DND-41 (cell line): ENCODE measurements at regions not wholly inside any gene's neighbourhood (a gene's known extent, or its start where the extent isn't known, plus 50 kb on each side); places are given as distances from the start of the nearest gene placed in this dataset.

Experiments used
- ATAC-seq: fragments of 200-7000 bp; cut with Tn5 transposase; 3 replicates; pipeline ENCODE4 v1.9.1; 2021; ENCODE audit warnings: low read depth; ENCODE audit not compliant: insufficient read depth
- DNase-seq: peaks from one replicate; pipeline ENCODE4 v3.0.0-alpha.2; 2020
- H2AFZ ChIP-seq: 2 replicates; pipeline ENCODE4 v1.6.0; 2012; ENCODE audit warnings: low read depth, low read length
- H3K27ac ChIP-seq: 2 replicates; pipeline ENCODE4 v1.5.1; 2012; ENCODE audit warnings: low read length, inconsistent platforms
- H3K27me3 ChIP-seq: fragments of 200-600 bp; sonication (generic); 2 replicates; pipeline ENCODE4 v1.6.0; 2012; ENCODE audit warnings: low read length, mild to moderate bottlenecking, inconsistent platforms; ENCODE audit not compliant: insufficient read depth, poor library complexity
- H3K36me3 ChIP-seq: 2 replicates; pipeline ENCODE4 v1.5.1; 2012; ENCODE audit warnings: low read length, inconsistent platforms; ENCODE audit not compliant: insufficient read depth
- H3K4me1 ChIP-seq: 2 replicates; pipeline ENCODE4 v1.5.1; 2012; ENCODE audit warnings: mild to moderate bottlenecking, low read length; ENCODE audit not compliant: insufficient read depth
- H3K4me2 ChIP-seq: 2 replicates; pipeline ENCODE4 v1.6.0; 2012; ENCODE audit warnings: mild to moderate bottlenecking, moderate library complexity, low read length, inconsistent platforms; ENCODE audit not compliant: insufficient read depth
- H3K4me3 ChIP-seq, 2 experiments: fragments of 200-600 bp in 1 of 2; shearing (Covaris generic) in 1 of 2; 2 replicates each; pipeline ENCODE4 v1.5.1; 2012 to 2016; ENCODE audit warnings: inconsistent platforms in 2 of 2, low read length in 2 of 2, mild to moderate bottlenecking in 2 of 2, low read depth in 1 of 2, moderate library complexity in 1 of 2
- H3K79me2 ChIP-seq: 2 replicates; pipeline ENCODE4 v1.6.0; 2012; ENCODE audit warnings: low read length, inconsistent platforms; ENCODE audit not compliant: insufficient read depth
- H3K9ac ChIP-seq: 2 replicates; pipeline ENCODE4 v1.6.0; 2012; ENCODE audit warnings: low read depth, mild to moderate bottlenecking, inconsistent platforms, low read length, moderate library complexity
- H3K9me3 ChIP-seq: 2 replicates; pipeline ENCODE4 v1.5.1; 2012; ENCODE audit warnings: low read length, moderate library complexity, mild to moderate bottlenecking, inconsistent platforms; ENCODE audit not compliant: insufficient read depth, severe bottlenecking
- H4K20me1 ChIP-seq: 2 replicates; pipeline ENCODE4 v1.6.0; 2012; ENCODE audit warnings: low read length; ENCODE audit not compliant: insufficient read depth
- EZH2 ChIP-seq: IDR thresholded peaks from 3 replicates; pipeline ENCODE4 v1.6.1; 2012; ENCODE audit warnings: borderline replicate concordance, low read depth, mild to moderate bottlenecking, moderate library complexity, low read length, inconsistent platforms; ENCODE audit not compliant: severe bottlenecking
- TF ChIP-seq, protein P1 (sequence below): IDR thresholded peaks from 2 replicates; pipeline ENCODE4 v1.5.1; 2012; ENCODE audit warnings: borderline replicate concordance, low read length, moderate library complexity, mild to moderate bottlenecking; ENCODE audit not compliant: poor library complexity, severe bottlenecking; ENCODE audit errors: extremely low read depth

DNA sequence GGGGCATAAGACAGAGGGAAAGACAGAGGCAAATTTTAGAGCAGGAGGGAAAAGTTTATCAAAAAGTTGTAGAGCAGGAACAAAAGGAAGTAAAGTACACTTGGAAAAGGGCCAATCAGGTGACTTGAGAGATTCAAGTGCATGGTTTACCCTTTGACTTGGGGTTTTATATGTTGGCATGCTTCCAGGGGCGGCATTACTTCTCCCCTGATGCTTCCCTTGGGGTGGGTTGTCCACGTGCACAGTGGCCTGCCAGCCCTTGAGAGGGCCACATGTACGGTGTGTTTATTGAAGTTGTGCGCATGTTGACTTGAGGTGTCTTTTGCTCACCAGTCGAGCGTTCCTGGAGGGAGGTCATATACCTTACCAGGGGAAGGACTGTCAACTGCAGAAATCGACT is 259.5 kb upstream of the JARID2 start:
- TF ChIP-seq, protein P1, sequence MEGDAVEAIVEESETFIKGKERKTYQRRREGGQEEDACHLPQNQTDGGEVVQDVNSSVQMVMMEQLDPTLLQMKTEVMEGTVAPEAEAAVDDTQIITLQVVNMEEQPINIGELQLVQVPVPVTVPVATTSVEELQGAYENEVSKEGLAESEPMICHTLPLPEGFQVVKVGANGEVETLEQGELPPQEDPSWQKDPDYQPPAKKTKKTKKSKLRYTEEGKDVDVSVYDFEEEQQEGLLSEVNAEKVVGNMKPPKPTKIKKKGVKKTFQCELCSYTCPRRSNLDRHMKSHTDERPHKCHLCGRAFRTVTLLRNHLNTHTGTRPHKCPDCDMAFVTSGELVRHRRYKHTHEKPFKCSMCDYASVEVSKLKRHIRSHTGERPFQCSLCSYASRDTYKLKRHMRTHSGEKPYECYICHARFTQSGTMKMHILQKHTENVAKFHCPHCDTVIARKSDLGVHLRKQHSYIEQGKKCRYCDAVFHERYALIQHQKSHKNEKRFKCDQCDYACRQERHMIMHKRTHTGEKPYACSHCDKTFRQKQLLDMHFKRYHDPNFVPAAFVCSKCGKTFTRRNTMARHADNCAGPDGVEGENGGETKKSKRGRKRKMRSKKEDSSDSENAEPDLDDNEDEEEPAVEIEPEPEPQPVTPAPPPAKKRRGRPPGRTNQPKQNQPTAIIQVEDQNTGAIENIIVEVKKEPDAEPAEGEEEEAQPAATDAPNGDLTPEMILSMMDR: no peak
- no peak for TF ChIP-seq EZH2

DNA sequence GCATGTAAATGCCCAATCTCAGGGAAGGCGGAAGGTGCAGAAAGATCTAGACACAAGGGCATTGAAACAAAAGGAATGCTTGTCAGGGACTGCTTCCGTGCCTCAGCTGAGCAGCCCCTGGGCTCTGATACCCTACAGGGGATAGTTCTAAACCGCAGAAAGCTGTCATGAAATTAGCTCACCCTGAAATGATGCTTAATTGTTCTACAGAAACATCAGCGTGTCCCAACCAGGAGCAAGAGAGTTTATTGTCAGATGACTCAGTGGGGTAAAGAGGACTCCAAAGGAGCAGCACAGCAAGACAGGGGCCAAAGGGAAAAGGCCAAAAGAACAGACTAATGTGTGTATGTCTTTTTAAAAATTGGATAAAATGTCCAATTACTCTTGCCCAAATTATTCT is 258.4 kb upstream of the JARID2 start:
- TF ChIP-seq EZH2: no peak
- TF ChIP-seq, protein P1: no peak
- Histone ChIP-seq H3K4me3 (no peak overlapping the region), H4K20me1 (no peaks in the 10 kb centered on the region), H3K27ac (no peak overlapping the region), H3K27me3 (no peaks in the 10 kb centered on the region), H2AFZ (no peak overlapping the region), H3K9me3 (no peaks in the 10 kb centered on the region), H3K4me2 (no peak overlapping the region), H3K4me1 (no peaks in the 10 kb centered on the region), H3K79me2 (no peaks in the 10 kb centered on the region), H3K36me3 (no peaks in the 10 kb centered on the region), H3K9ac (no peak overlapping the region)
- DNase-seq (no peak), ATAC-seq (no peak)

More for the DNA sequence above, 259.5 kb upstream of the JARID2 start:
- Histone ChIP-seq H3K9ac (no peak overlapping the region), H3K4me3 (no peak overlapping the region), H3K79me2 (no peaks in the 10 kb centered on the region), H3K4me1 (no peaks in the 10 kb centered on the region), H3K27ac (no peak overlapping the region), H3K9me3 (no peaks in the 10 kb centered on the region), H3K27me3 (no peaks in the 10 kb centered on the region), H3K4me2 (no peak overlapping the region), H4K20me1 (no peaks in the 10 kb centered on the region), H2AFZ (no peak overlapping the region), H3K36me3 (no peaks in the 10 kb centered on the region)
- DNase-seq (no peak), ATAC-seq (no peak)

DNA sequence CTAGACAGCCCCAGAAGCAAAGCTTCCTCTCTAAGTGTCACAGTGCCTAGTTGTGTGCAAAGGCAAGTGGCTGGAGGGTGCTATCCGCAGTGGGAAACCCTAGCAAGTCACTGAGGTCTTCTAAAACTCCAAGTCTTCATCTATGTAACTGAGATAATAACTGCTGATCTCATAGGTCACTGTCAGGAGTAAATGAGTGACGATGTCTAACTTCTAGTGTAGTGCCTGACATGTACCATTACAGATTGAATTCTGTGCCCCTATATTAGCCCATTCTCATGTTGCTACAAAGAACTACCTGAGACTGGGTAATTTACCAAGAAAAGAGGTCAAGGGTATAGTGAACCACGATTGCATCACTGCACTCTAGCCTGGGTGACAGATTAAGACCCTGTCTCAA is 253.5 kb upstream of the JARID2 start:
- no peak overlapping the region for H3K27ac ChIP-seq
- no peak overlapping the region for H3K4me2 ChIP-seq
- no peaks in the 10 kb centered on the region for H3K4me1 ChIP-seq
- no peaks in the 10 kb centered on the region for H4K20me1 ChIP-seq
- TF ChIP-seq, protein P1: no peak
- no peak for TF ChIP-seq EZH2
- H2AFZ ChIP-seq: no peak overlapping the region
- no peaks in the 10 kb centered on the region for H3K27me3 ChIP-seq
- no peaks in the 10 kb centered on the region for H3K79me2 ChIP-seq
- no peak for DNase-seq
- H3K9me3 ChIP-seq: no peaks in the 10 kb centered on the region
- H3K4me3 ChIP-seq: no peak overlapping the region
- no peak overlapping the region for H3K9ac ChIP-seq
- no peaks in the 10 kb centered on the region for H3K36me3 ChIP-seq
- no peak for ATAC-seq

DNA sequence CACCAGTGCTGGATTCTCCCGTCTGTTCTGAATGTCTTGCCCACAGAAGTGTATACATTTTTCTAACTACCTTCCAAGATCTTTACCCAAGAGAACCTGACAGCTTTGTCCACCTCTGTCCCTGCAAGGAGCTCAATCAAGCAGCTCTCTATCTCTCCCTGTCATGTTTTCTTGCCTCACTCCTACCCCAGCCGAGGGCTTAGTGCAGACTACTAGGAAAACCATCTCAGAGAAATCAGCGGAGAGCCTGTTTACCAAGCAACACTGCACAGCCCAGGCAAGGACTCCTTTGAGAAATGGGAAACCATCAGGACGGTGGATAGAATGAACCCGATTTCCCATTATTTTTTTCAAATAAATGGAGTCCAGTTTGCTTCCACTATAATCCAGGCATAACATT is 250.7 kb upstream of the JARID2 start:
- DNase-seq: no peak
- Histone ChIP-seq H3K27ac (no peak overlapping the region), H3K27me3 (no peaks in the 10 kb centered on the region), H2AFZ (no peak overlapping the region), H4K20me1 (no peaks in the 10 kb centered on the region), H3K79me2 (no peaks in the 10 kb centered on the region), H3K4me3 (no peak overlapping the region), H3K36me3 (no peaks in the 10 kb centered on the region), H3K9me3 (no peaks in the 10 kb centered on the region), H3K4me1 (no peaks in the 10 kb centered on the region), H3K4me2 (no peak overlapping the region), H3K9ac (no peak overlapping the region)
- no peak for ATAC-seq
- TF ChIP-seq, protein P1: no peak
- no peak for TF ChIP-seq EZH2
